Effector memory CD8-positive, alpha-beta T cell (primary cell): ENCODE measurements at regions not wholly inside any gene's neighbourhood (a gene's known extent, or its start where the extent isn't known, plus 50 kb on each side); places are given as distances from the start of the nearest gene placed in this dataset.

Source experiments
- ATAC-seq: fragments of 150-1000 bp; cut with Tn5 transposase; replicated peaks from 2 replicates; pipeline ENCODE4 v1.10.0; 2021; ENCODE audit warnings: mild to moderate bottlenecking, moderate library complexity
- DNase-seq, 3 experiments: peaks; one replicate each; pipeline ENCODE4 v3.0.0; 2021
- H3K27ac Mint-ChIP-seq, 2 donors: one replicate each; pipeline ENCODE4 v1.8.0; 2022; ENCODE audit warnings: mild to moderate bottlenecking in 2 of 2, mixed read lengths in 2 of 2, moderate library complexity in 2 of 2
- H3K27me3 Mint-ChIP-seq, 2 donors: one replicate each; pipeline ENCODE4 v1.8.0; 2022; ENCODE audit warnings: mixed read lengths in 2 of 2
- H3K36me3 Mint-ChIP-seq: one replicate; pipeline ENCODE4 v1.8.0; 2022; ENCODE audit warnings: mild to moderate bottlenecking, moderate library complexity, mixed read lengths; ENCODE audit not compliant: insufficient read depth
- H3K4me1 Mint-ChIP-seq, 2 donors: one replicate each; pipeline ENCODE4 v1.8.0; 2022; ENCODE audit warnings: low read depth in 2 of 2, mixed read lengths in 2 of 2
- H3K4me3 Mint-ChIP-seq, 2 donors: one replicate each; pipeline ENCODE4 v1.8.0; 2022; ENCODE audit warnings: mild to moderate bottlenecking in 2 of 2, mixed read lengths in 2 of 2, moderate library complexity in 2 of 2
- H3K9me3 Mint-ChIP-seq, 2 donors: one replicate each; pipeline ENCODE4 v1.8.0; 2022; ENCODE audit warnings: mixed read lengths in 2 of 2

DNA sequence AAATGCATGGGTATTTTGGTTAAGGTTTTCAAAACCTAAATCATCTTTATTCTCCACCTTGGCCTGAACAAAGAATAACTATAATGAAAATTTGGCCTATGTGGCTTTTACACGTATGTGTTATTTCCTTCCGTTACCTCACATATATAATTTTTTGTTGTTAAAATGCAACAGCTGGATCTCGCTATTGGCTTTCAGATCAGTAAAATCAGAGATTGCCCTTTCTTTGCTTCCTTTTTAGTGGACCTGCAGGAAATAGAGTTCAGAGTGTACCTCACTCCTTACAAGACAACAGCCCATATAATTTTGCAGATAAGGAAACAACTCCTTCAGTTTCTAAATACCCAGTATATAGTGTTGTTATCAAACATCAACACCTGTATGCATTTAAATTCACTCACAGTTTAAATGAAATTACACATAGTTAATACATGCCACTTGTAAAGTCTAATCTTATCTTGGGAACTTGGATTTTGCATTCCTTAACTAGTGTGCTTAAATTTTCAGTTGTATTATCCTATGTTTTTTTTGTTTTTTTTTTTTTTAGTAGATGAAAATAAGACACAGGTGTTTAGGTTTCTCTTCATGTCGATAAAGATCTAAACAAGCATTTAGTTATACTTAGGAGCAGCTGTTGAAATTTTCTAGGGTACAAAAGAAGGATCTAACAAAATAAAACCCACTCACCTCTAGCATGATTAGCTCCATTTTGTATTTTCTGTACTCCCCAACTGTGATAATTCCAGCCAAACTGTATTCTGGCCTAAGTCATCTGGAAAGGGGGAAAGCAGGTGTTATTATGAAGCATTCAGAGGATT, 96.2 kb upstream of the SPRY1 start:
- H3K9me3 Mint-ChIP-seq = no peaks in the 10 kb centered on the region
- H3K27me3 Mint-ChIP-seq = no peaks in the 10 kb centered on the region
- H3K36me3 Mint-ChIP-seq = no peaks in the 10 kb centered on the region
- no peak for DNase-seq
- H3K27ac Mint-ChIP-seq = peak overlapping the region; percentile 65 to 83
- peaks cover 4 to 30% of the 10 kb centered on the region in 2 donors for H3K4me1 Mint-ChIP-seq
- peak; percentile 73 for ATAC-seq
- H3K4me3 Mint-ChIP-seq = peak overlapping the region in 1 of 2 donors; percentile 23

DNA sequence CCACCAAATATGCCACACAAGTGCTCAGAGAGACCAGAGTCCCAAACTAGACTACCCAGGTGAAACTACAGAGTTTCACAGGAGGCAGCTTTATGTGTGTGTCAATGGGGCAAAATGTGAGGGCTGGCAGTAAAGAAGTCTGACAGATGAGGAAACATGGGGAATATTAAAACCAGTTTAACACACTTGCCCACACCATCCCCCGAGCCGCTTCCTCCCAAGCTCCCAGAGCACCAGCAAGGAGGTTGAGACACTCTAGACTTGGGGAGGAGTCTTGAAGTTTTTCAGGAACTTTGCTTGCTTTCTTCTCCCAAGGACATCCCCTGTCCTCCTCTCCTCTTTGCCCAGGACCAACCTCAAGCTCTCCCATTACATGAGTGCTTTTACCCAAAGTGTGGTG, 94.7 kb upstream of the SPRY1 start:
- no peak for ATAC-seq

DNA sequence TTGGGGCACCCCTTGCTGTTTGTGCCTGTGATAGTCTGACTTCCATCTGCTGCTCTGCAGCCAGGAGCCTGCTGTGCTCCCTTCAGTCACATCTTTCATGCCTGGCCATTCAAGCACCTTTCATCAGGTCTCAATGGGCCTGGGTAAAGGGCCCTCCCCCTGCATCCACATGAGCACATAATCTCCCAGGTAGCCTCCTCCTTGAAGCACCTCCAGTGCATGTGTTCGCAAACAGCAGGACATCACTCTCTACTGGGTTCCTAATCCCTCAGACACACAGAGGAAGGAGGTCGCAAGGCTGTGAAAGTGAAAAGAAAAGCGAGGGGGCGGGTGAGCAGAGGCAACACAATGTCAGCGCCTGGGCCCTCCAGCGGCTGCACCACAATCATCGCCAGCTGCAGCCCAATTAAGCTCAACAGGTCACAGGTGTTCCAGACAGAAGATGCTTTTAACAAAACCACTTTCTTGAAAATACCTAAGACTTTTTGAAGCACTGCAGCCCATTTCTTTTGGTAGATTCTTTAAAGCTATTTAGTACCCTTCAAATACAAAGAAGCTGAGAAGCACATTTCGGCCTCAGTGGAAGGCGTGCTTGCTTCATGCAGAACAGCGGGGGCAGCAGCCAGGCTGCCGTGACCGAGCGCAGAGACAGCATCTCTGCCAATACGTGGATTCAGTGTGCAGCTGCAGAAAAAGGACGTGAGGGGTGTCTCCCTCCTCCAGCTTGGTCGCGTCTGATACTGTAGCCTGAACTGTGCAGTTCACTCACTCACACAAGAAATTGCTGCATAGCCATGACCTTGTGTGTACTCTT, 92.2 kb upstream of the SPRY1 start:
- H3K36me3 Mint-ChIP-seq = no peaks in the 10 kb centered on the region
- ATAC-seq = peak; percentile 17
- H3K27ac Mint-ChIP-seq = no peak overlapping the region
- no peak for DNase-seq
- peaks cover 3 to 17% of the 10 kb centered on the region in 2 donors for H3K4me1 Mint-ChIP-seq
- peaks cover 0 to 2% of the 10 kb centered on the region in 2 donors for H3K9me3 Mint-ChIP-seq
- no peak overlapping the region for H3K4me3 Mint-ChIP-seq
- no peaks in the 10 kb centered on the region for H3K27me3 Mint-ChIP-seq

More for the DNA sequence above, 94.7 kb upstream of the SPRY1 start:
- no peak overlapping the region for H3K4me3 Mint-ChIP-seq
- H3K36me3 Mint-ChIP-seq = no peaks in the 10 kb centered on the region
- no peaks in the 10 kb centered on the region for H3K27me3 Mint-ChIP-seq
- H3K4me1 Mint-ChIP-seq = peaks cover 4 to 30% of the 10 kb centered on the region in 2 donors
- peak overlapping the region in 1 of 2 donors; percentile 6 for H3K27ac Mint-ChIP-seq
- DNase-seq = no peak
- no peaks in the 10 kb centered on the region for H3K9me3 Mint-ChIP-seq

DNA sequence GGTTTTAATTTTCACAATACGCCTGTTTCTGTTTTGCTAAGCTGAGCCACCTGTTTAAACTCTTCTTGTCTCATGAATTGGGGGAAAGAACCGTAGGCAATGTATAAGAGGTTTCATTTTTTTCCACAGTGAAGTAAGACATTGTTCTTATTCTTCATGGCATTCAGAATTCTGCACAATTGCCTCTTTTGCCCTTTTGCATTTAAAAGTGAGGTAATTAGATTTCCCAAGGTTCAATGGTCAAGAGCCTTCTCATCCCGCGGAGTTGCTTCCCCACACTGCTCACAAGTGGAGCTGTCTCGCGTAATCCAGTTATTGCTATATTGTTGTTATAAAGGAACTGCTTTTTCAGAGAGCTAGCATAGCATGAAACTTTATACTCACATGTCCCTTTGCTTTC, 90.9 kb upstream of the SPRY1 start:
- H3K36me3 Mint-ChIP-seq = no peaks in the 10 kb centered on the region
- no peak overlapping the region for H3K4me3 Mint-ChIP-seq
- DNase-seq (no peak), ATAC-seq (no peak)
- no peaks in the 10 kb centered on the region for H3K27me3 Mint-ChIP-seq
- no peak overlapping the region for H3K27ac Mint-ChIP-seq
- peaks cover 3 to 6% of the 10 kb centered on the region in 2 donors for H3K4me1 Mint-ChIP-seq
- H3K9me3 Mint-ChIP-seq = peaks cover 0 to 2% of the 10 kb centered on the region in 2 donors

DNA sequence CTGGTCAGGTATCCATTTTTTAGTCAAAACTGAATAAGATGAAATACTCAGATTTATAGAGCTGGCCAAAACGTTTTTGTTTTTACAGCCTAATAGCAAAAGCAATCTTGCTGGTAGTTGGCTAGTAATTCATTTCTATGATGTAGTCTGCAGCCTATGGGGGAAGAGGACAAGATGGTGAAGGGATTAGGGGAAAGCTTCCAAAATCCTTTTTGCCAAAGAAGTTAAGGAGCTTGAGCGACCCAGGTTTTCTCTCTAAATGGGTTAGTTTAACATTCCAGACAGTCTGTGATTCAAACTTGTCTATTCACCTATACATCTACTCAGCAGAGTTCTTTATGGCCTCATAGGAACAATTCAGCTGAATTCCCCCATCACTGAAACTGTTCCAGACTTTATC, 89.8 kb upstream of the SPRY1 start:
- Mint-ChIP-seq H3K4me3 (no peak overlapping the region), H3K4me1 (peaks cover 3 to 6% of the 10 kb centered on the region in 2 donors), H3K9me3 (peaks cover 0 to 2% of the 10 kb centered on the region in 2 donors), H3K36me3 (peaks cover 4% of the 10 kb centered on the region), H3K27me3 (no peaks in the 10 kb centered on the region), H3K27ac (no peak overlapping the region)
- no peak for ATAC-seq
- no peak for DNase-seq

DNA sequence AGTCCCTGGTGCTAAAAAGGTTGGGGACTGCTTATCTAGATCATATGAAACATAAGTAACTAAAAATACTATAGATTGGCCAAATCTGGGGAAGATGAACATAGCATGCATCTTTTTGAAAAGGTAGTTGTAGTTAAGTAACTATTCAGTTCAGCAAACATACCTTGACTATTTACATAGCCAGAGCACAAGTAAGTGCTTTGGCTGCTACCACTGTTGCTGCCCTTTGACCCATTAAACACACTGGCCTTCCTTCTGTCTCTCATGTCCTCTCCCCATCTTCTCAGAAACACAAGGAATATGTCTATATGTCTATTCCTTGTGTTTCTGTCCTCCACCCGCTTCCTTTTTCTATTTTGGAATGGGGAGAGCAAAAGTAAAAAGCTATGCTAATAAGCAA, 87.9 kb upstream of the SPRY1 start:
- Mint-ChIP-seq H3K4me3 (no peak overlapping the region), H3K4me1 (peaks cover 3 to 6% of the 10 kb centered on the region in 2 donors), H3K9me3 (peaks cover 0 to 2% of the 10 kb centered on the region in 2 donors), H3K27me3 (no peaks in the 10 kb centered on the region), H3K36me3 (peaks cover 8% of the 10 kb centered on the region), H3K27ac (no peak overlapping the region)
- DNase-seq (no peak), ATAC-seq (no peak)

DNA sequence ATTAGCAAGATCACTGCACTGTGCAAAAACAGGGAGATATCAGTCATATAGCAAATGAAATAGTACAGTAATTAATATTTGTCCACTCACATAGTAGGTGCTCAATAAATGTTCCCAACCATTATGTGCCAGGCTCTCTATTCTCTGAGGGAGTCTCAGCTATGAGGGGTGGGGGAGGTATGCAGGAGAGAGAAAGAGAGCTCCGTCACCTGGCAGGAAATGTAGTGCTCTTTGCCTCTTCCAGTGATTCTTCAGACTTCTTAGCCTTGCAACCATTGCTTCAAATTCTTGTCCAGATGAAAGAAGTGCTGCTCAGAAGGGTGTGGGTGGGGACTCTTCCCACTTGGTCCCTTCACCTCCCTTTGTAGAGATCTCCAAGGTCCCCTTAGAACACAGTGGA, 84.5 kb upstream of the SPRY1 start:
- no peak overlapping the region for H3K4me3 Mint-ChIP-seq
- no peak overlapping the region for H3K27ac Mint-ChIP-seq
- H3K27me3 Mint-ChIP-seq = no peaks in the 10 kb centered on the region
- H3K36me3 Mint-ChIP-seq = peaks cover 18% of the 10 kb centered on the region
- H3K9me3 Mint-ChIP-seq = peaks cover 0 to 2% of the 10 kb centered on the region in 2 donors
- ATAC-seq (no peak), DNase-seq (no peak)
- no peaks in the 10 kb centered on the region for H3K4me1 Mint-ChIP-seq

DNA sequence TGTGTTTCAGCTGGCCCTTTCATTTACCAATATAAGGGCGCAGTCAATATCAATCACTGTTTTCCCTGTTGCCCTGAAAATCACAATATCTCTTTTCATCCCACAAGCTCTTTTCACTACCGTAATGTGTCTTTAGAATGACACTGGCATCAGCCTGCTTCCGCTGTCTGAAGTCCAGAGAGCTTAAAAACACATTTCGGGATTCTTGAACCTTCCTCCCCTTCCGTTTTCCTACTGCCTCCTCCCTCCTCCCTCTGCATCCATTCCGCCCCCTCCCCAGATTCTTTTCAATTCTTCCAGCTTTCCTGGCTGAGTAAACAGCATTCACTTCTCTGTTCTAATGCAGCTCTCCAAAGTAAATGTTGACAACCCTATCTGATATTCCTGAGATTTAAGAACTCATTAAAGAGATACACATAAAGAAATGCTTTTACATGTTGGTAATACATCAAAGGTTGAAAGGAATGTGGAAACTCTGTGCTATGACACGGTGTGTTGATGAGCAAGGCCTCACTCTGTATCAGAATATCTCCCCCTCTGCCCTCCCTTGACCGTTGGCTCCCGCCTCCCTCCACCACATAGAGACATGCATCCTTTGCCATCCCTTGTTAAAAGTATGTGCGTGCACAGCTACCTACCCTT, 83.5 kb upstream of the SPRY1 start:
- no peak for ATAC-seq
- H3K4me1 Mint-ChIP-seq = no peaks in the 10 kb centered on the region
- peaks cover 0 to 3% of the 10 kb centered on the region in 2 donors for H3K9me3 Mint-ChIP-seq
- H3K27me3 Mint-ChIP-seq = no peaks in the 10 kb centered on the region
- H3K27ac Mint-ChIP-seq = no peak overlapping the region
- no peak for DNase-seq
- H3K36me3 Mint-ChIP-seq = peaks cover 18% of the 10 kb centered on the region
- H3K4me3 Mint-ChIP-seq = no peak overlapping the region

DNA sequence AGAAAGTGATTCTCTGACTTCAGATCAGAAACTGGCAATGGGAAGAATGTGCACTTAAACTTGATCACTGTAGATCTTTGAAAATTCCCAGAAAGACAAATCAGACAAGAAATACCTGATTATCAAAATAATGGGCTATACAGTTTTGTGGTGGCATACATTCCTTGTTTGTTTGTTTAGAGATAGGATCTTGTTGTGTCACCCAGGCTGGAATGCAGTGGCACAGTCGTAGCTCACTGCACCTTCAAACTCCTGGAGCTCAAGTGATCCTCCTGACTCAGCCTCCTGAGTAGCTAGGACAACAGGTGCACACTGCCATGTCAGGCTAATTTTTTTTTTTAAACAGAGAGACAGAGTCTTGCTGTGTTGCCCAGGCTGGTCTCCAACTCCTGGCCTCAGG, 81.0 kb upstream of the SPRY1 start:
- no peak for ATAC-seq
- no peak overlapping the region for H3K27ac Mint-ChIP-seq
- peaks cover 0 to 2% of the 10 kb centered on the region in 2 donors for H3K9me3 Mint-ChIP-seq
- H3K4me3 Mint-ChIP-seq = no peak overlapping the region
- no peaks in the 10 kb centered on the region for H3K4me1 Mint-ChIP-seq
- no peaks in the 10 kb centered on the region for H3K27me3 Mint-ChIP-seq
- no peak for DNase-seq
- H3K36me3 Mint-ChIP-seq = peaks cover 18% of the 10 kb centered on the region

DNA sequence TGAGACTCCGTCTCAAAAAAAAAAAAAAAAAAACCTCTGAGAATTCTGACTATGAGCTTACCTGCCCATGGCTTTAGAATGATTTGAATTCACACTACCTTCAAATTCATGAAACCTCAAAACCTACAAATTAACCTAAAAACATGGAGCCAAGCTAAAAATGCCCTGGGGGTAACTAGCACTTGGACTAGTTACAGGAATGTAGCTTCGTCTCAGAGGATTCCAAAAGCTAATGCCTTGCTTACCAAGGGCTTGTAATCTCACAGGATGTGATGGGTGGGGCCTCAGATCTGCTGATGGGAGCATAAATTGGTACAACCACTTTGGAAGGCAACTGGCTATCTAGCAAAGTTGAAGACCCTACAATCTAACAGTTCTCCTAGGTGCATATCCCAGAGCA, 79.4 kb upstream of the SPRY1 start:
- Mint-ChIP-seq H3K36me3 (peaks cover 15% of the 10 kb centered on the region), H3K4me1 (no peaks in the 10 kb centered on the region), H3K27ac (no peak overlapping the region), H3K27me3 (no peaks in the 10 kb centered on the region), H3K4me3 (no peak overlapping the region), H3K9me3 (peaks cover 8 to 13% of the 10 kb centered on the region in 2 donors)
- ATAC-seq (no peak), DNase-seq (no peak)

DNA sequence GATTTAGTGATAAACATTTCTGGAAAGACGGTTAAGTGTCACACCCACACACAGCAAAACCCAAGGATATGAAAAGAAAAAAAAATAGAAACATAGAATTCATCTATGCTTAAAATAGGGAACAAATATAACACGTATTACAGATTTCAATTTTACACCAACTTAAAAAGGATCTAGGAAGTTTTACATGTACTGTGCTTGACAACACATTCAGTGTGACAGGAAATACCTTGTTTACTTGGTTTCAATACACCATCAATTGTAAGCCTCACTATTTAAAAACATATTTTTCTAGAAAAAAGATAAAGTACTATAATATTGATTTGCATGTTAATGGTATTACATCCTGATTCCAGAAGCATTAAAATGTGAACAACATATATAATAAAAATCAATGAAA, 77.0 kb upstream of the SPRY1 start:
- Mint-ChIP-seq H3K4me1 (no peaks in the 10 kb centered on the region), H3K27me3 (no peaks in the 10 kb centered on the region), H3K27ac (no peak overlapping the region), H3K4me3 (no peak overlapping the region), H3K36me3 (peaks cover 8% of the 10 kb centered on the region), H3K9me3 (peaks cover 16 to 29% of the 10 kb centered on the region in 2 donors)
- DNase-seq (no peak), ATAC-seq (no peak)

DNA sequence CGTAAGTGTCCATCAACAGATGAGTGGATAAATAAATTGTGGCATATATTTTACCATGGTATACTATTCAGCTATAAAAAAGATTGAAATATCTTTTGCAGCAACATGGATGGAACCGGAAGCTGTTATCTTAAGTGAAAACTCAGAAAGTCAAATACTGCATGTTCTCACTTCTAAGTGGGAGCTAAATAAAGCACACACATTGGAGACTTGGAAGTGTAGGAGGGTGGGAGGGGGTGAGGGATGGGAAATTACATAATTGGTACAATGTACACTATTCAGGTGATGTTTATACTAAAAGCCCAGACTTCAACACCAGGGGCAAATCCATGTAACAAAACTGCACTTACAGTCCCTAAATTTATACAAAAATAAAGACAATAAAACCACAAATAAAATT, 72.6 kb upstream of the SPRY1 start:
- ATAC-seq = no peak
- H3K4me3 Mint-ChIP-seq = no peak overlapping the region
- H3K27ac Mint-ChIP-seq = no peak overlapping the region
- no peak for DNase-seq
- H3K4me1 Mint-ChIP-seq = no peaks in the 10 kb centered on the region
- no peaks in the 10 kb centered on the region for H3K36me3 Mint-ChIP-seq
- peaks cover 16 to 29% of the 10 kb centered on the region in 2 donors for H3K9me3 Mint-ChIP-seq
- H3K27me3 Mint-ChIP-seq = no peaks in the 10 kb centered on the region

DNA sequence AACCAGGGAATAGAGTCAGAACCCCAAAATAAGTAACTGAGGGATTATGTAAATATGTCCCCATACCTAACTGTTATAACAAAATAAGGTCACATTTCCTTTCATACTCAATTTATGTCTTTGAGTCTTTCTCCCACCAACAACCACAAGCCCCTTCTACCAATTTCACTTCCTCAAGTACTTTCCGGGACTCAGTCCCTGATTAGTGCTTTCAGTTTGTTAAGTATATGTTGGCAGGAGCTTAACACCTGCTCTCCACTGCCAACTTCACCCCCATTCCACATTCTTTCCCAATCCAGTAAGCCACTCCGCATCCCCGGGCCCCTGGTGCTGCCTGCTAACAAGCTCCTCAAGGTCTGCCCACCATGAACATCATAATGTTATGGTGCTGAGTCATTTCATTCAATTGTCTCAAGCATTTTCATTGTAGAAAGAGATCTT, 71.3 kb upstream of the SPRY1 start:
- DNase-seq (no peak), ATAC-seq (no peak)
- no peaks in the 10 kb centered on the region for H3K36me3 Mint-ChIP-seq
- H3K9me3 Mint-ChIP-seq = peaks cover 16 to 29% of the 10 kb centered on the region in 2 donors
- no peak overlapping the region for H3K4me3 Mint-ChIP-seq
- no peak overlapping the region for H3K27ac Mint-ChIP-seq
- no peaks in the 10 kb centered on the region for H3K27me3 Mint-ChIP-seq
- H3K4me1 Mint-ChIP-seq = no peaks in the 10 kb centered on the region
